ENCODE measurements at regions not wholly inside any gene's neighbourhood (a gene's known extent, or its start where the extent isn't known, plus 50 kb on each side); places are given as distances from the start of the nearest gene placed in this dataset.

DNA sequence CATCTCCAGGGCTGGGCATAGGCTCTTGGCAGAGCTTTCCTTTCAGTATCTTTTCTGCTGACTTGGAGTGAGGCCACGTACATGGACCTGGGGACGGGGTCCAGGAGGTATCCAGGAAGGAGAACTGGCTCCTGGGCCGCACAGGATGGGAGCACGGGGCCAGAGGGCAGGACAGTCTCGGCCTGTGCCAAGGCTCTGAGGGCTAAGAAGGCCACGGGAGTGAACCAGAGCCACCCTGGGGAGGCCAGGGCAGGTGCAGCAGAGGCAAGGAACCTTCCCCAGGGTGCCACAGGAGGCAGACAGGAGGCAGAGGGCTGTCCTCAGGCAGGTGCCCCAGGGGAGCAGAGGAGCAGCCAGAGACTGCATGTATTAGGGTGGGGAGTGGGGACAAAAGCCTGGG, 50.3 kb downstream of the PLXNA1 start:
- DNase-seq (ENCODE audit: low spot score) = no peak
- in situ Hi-C loops (cut with HindIII; ENCODE audit: low sequenced_read_pairs) = no loop called here

DNA sequence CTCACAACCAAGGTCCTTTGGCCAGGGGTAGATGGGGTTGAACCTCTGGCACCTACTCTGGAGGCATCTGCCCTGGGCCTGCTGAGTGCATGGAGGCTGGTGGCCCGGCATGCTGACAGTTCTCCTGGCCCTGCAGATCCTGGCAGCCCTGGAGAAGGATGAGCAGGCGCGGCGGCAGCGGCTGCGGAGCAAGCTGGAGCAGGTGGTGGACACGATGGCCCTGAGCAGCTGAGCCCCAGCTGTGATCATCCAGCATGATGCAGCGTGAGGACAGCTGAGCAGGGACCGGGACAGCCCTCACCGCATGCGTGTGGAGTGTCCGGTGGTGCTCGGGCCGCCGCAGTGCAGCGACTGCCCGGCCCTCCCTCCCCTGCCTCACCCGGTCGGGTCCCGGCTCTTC, 50.9 kb downstream of the PLXNA1 start:
- in situ Hi-C loops (cut with HindIII; ENCODE audit: low sequenced_read_pairs) = no loop called here
- no peak for DNase-seq (ENCODE audit: low spot score)

DNA sequence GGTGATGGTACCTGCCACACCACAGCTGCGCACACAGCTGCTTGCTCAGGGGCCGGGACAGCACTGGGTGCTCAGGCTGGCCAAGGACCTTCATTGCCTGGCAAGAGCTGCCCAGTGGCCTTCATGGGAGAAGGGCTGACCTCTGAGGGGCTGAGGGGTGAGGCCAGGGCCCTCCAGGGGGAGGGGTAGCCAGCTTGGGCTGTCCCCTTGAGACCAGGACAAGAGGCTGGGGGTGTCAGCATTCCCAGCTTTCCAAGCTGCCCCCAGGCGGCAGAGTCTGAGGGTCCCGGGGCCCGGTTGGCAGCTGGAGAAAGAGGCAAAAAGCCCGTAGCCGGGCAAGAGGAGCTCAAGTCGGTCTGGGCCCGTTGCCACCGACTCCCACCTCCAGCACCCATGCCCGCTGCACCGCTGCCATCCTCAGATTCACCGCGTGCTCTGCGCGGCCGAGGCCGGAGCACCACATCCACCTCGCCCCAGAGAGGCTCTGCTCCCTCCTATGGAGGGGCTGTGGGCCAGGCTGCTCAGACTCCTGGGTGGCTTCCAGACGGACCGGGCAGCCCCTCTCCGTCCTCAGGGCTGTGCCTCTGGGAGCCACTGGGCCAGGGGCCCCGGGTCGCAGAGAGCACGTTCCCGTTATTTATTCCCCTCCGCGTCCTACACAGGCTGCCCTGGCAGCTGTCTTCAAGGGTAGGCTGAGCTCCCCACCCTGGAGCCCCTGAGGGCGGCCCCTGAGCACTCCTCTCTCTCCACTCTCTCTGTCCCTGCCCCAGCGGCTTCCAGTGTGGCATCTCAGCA, 51.5 kb downstream of the PLXNA1 start:
- DNase-seq (ENCODE audit: low spot score) = no peak
- in situ Hi-C loops (cut with HindIII; ENCODE audit: low sequenced_read_pairs) = no loop called here

DNA sequence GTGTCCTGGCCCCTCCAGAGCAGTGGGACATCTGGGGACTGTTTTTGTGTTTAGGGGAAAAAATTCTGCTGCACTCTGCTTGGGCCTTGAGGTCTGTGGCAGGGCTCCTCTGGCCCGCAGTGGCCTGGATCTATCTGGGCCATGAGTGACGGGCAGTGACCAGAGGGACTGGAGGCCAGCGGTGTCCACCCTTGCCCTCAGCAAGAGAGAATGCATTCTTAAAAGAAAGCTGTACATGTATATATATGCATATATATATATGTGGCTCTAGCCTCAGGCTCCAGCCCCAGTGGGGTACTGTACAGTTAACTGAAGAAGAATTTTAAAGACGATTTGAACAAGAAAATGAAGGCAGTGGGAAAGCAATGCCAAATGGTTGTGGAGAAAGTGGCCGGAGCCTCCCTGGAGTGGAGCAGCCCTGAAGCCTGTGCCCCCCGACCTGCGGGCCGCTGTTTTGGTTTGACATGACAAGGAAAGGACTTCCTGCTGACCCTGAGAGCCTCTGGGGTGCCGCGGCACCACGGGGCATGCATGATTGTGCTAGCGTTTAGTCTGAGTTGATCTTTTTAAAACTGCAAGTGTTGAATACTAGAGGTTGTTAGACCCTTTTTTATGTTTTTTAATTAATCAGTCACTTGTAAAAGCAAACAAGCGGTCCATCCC, 52.2 kb downstream of the PLXNA1 start:
- DNase-seq (ENCODE audit: low spot score) = no peak
- in situ Hi-C loops (cut with HindIII; ENCODE audit: low sequenced_read_pairs) = no loop called here

DNA sequence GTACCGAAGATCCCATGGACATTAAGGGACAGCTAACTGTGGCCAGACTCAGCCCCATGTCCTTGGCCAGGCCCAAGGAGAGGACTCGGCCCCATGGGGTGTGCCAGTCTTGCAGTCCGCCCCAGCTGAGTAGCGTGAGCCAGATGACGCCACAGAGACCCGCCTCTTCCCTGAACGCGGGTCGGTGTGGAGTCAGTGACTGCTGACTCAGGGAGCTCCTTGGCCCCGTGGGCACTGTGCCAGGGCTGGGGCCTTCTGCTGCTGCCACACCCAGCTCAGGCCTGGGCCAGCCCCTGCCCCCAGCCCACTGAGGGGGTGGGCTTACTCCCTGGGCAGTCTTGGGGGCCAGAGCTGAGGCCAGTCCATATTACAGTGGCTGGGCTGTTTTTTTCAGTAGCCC, 52.8 kb downstream of the PLXNA1 start:
- DNase-seq (ENCODE audit: low spot score) = no peak

DNA sequence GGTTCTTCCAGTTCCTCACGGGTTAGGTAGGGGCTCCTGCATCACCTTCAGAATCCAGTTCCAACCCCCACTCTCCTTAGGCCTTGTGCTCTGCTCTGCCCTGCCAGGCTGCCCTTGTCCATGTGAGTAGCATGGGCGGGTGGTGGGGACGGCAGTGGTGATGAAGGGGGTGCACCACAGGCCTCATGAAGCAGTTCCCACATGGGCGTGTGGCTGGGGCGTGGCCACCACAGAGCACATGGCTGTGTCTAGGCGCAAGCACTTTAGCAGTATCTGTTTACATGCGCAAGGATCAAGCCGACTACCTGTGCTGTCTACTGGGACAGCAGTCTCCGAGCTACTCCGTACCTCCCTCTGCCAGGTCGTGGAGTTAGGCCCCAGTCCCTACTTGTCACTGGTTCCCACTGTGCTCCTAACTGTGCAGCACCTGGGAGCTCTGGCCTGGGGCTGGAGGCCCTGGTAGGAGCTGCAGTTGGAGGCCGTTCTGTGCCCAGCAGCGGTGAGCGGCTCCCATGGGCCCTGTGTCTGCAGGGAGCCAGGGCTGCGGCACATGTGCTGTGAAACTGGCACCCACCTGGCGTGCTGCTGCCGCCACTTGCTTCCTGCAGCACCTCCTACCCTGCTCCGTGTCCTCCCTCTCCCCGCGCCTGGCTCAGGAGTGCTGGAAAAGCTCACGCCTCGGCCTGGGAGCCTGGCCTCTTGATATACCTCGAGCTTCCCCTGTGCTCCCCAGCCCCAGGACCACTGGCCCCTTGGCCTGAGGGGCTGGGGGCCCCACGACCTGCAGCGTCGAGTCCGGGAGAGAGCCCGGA, 53.5 kb downstream of the PLXNA1 start:
- DNase-seq (ENCODE audit: low spot score) = no peak
- in situ Hi-C loops (cut with HindIII; ENCODE audit: low sequenced_read_pairs) = no loop called here

More for the DNA sequence above, 52.8 kb downstream of the PLXNA1 start:
- in situ Hi-C loops (cut with HindIII; ENCODE audit: low sequenced_read_pairs) = no loop called here

DNA sequence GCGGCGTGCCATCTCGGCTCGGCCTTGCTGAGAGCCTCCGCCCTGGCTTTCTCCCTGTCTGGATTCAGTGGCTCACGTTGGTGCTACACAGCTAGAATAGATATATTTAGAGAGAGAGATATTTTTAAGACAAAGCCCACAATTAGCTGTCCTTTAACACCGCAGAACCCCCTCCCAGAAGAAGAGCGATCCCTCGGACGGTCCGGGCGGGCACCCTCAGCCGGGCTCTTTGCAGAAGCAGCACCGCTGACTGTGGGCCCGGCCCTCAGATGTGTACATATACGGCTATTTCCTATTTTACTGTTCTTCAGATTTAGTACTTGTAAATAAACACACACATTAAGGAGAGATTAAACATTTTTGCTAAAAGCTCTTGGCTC, 54.1 kb downstream of the PLXNA1 start:
- DNase-seq (ENCODE audit: low spot score) = no peak
- in situ Hi-C loops (cut with HindIII; ENCODE audit: low sequenced_read_pairs) = no loop called here

DNA sequence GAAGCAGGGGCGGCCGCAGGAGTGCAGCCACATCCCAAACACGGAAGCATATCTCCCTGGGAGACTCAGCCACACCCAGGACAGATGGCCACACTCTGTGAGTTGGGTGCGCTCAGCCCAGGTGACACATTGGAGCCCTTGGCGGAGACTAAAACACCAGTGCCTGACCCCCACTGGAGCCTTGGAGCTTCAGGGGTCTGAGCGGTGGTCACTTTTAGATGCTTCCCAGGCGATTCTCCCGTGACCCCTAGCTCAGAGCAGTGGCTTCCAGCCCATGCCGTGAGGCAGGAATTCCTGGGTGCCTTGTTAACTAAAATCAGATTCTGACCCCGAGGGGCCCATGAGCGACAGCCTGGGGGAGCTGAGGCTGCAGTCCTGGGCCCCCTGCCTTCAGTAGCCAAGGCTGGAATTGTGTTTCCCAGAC, 54.5 kb downstream of the PLXNA1 start:
- in situ Hi-C loops (cut with HindIII; ENCODE audit: low sequenced_read_pairs) = no loop called here
- DNase-seq (ENCODE audit: low spot score) = no peak

DNA sequence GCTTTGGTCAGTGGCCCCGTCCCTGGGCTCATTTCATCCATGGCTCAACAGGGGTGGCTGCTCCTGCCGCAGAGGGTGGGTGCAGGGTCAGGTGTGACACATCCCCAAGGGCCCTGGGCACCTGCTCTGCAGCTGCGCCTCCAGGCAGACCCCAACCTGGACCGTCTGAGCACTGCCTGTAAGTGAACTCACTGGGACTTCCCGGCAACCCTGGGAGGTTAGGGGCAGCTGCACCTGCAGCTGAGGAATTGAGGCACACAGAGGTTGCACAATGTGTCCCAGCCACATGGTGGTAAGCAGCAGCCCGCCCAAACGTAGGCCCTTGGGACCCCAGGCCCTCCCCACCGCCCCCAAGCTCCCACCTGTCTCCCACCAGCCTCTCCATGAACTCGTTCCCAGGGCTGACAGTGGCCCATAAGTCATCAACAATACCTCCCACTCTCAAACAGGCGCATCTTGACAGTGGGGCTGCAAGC, 55.1 kb downstream of the PLXNA1 start:
- in situ Hi-C loops (cut with HindIII; ENCODE audit: low sequenced_read_pairs) = no loop called here
- DNase-seq (ENCODE audit: low spot score) = no peak

DNA sequence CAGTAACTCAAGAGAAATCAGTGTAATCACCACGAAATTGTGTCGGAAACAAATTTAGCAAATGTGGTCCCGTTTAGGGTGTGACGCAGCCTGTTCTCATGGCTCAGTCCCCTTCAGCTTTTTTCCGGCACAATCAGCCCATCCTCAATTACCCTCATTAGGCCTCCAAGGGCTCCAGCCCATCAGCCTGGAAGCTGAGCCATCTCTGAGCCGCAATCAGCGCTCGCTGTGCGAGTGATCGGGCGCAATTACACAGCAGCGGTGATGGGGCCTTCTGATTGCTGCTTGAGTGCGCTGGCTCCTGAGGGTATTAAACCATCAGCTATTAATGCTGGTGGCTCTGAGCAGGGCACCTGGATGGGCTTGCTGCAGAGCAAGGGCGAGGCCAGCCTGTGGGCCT, 55.6 kb downstream of the PLXNA1 start:
- in situ Hi-C loops (cut with HindIII; ENCODE audit: low sequenced_read_pairs) = no loop called here
- no peak for DNase-seq (ENCODE audit: low spot score)

DNA sequence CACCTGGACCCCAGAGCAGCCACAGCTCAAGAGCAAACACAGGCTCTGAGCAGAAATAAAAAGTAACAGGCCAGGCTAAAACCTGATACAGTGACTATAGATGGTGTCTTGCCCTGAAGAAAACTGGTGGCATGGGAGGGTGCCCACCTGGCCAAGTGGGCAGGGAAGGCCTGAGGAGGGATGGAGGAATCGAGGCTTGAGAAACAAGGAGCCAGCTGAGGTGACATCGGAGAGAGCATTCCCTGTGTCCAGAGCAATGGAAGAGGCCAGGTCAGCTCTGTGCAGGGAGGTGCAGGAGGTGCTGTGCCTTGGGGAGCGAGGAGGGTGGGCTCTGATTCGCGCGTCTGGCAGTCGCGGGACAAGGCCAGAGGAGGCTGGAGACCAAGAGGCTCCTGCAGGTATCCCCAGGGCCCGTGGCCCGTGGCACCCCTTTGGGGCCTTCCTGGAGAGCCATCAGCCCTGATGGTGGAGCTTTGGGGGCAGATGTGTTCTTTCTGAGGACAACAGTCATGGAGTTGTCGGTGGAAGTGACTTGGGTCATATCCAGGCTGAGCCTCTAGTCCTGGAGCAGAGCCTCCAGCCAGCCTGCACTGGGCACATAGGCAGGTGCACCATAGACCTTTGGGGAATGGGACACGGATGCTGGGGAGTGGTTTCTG, 56.1 kb downstream of the PLXNA1 start:
- in situ Hi-C loops (cut with HindIII; ENCODE audit: low sequenced_read_pairs) = no loop called here
- no peak for DNase-seq (ENCODE audit: low spot score)

DNA sequence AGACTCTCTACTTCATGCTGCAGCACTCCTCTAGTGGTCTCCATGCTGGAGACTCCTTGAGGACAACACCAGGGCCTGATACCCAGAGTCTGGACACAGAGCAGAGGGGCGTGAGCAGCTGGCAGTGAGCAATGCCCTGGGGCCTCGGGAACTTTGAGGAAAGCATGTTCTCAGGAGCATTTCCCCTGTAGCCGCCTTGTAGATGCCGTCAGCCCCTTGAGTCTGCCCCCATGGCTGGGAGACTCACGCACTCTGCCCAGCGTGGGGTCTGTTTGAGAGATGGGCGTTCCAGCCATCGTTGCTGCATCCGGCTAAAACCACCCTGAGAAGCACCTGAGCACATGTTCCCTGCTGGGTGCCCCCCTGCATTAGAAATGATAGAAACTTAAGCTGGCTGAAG, 56.8 kb downstream of the PLXNA1 start:
- no peak for DNase-seq (ENCODE audit: low spot score)
- in situ Hi-C loops (cut with HindIII; ENCODE audit: low sequenced_read_pairs) = no loop called here

DNA sequence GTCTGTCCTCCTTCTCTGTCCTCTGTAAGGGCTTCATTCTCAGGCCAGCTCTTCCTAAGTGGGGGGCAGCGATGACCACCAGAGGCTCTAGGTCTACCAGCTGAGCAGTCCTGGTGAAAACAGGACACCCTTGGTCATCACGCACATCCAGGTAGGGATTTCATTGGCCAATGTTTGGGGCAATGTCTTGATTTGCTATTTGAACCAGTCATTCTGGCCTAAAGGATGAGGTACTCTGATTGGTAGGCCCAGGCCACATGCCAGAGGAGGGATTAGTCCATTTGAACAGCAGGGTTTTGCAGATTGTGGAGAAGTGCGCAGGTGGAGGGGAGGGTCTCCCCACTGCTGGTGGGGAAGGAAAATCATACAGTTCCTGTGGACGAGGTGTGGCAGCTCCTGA, 57.3 kb downstream of the PLXNA1 start:
- no peak for DNase-seq (ENCODE audit: low spot score)
- in situ Hi-C loops (cut with HindIII; ENCODE audit: low sequenced_read_pairs) = no loop called here

DNA sequence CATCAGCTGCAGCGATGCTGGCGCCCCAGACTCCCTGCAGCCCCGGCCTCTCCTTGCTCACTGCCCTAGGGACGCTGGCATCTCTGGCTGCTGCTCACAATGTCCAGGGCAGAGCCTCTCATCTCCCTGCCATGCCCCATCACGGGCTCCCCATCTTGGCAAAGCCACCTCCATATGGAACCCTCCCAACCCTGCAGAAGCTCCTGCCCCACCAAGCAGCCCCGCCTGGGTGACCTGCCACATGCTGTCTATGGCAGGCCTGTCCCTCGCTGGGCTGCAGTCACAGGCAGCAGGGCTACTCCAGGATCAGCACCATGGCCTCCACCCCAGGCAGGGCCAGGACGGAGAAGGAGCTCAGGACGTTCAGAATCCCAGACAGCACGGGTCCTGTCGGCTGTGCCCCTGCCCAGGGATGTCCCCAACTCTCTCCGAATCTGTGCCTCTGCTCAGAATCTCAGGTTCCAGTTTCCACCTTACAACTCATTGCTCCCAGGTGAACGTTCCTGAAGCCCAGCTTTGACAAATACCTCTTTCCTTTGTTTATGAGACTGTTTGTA, 58.4 kb downstream of the PLXNA1 start:
- no peak for DNase-seq (ENCODE audit: low spot score)
- in situ Hi-C loops (cut with HindIII; ENCODE audit: low sequenced_read_pairs) = no loop called here

DNA sequence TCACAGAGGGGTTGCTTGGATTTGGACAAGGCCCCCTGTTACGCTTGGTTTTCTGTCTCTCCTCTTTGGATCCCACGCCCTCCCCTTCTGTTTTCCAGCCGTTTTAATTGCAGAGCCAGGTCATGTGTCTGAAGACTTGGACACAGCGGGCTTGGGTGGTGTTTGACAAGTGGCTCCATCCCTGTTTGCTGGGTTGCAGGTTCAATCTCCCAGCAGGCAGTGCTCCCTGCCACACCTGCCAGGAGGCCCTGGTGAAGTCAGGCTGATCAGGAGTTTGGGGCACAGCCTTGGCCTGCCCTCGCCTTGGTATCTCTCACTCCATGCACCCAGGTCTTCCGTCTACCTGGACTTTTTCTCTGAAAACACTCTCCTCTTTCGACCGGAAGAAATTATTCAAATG, 59.0 kb downstream of the PLXNA1 start:
- in situ Hi-C loops (cut with HindIII; ENCODE audit: low sequenced_read_pairs) = no loop called here
- no peak for DNase-seq (ENCODE audit: low spot score)

DNA sequence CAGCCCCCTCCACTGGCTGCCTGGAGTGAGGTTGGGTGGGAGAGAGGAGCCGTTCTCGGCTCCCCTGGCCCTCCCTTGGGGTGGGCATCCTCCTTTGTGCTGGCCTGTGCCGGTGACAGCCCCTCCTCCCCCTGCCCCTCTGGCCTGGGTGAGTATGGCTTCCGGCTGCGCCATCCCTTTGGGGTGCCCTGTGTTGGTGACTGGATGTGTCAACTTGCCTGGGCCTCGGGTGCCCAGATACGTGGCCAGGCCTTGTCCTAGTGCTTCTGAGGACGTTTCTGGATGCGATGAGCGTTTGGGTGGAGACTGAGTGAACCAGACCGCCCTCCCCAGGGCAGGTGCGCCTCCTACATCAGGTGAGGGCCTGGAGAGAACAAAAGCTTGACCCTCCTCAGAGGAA, 59.7 kb downstream of the PLXNA1 start:
- no peak for DNase-seq (ENCODE audit: low spot score)
- in situ Hi-C loops (cut with HindIII; ENCODE audit: low sequenced_read_pairs) = no loop called here

DNA sequence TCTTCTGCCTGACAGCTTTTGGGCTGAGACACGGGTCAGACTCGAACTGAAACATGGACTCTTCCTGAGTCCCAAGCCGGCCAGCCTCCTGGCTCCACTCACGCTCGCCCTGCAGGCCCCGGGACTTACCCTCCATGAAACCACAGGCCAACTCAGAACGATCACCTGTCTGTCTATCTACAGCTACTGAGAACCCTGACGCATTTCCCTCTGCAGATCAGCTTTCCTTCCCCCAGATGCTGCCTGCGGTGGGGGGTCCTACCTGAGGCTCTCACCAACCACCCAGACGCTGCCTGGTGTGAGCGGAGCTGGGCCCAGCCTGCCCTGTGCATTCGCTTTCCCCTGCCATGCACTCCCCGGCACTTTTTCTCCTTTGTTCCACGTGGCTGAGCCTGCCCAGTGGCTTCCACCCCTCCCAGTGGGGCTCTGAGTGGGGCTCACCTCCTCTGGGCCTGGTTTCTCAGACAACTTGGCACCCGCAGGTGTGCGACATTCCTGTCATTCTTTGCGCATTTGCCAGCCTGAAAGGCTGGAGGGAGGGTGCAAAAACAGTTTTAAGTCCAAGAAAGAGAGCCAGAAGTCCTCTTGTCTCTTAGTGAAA, 60.2 kb downstream of the PLXNA1 start:
- in situ Hi-C loops (cut with HindIII; ENCODE audit: low sequenced_read_pairs) = no loop called here
- DNase-seq (ENCODE audit: low spot score) = no peak

DNA sequence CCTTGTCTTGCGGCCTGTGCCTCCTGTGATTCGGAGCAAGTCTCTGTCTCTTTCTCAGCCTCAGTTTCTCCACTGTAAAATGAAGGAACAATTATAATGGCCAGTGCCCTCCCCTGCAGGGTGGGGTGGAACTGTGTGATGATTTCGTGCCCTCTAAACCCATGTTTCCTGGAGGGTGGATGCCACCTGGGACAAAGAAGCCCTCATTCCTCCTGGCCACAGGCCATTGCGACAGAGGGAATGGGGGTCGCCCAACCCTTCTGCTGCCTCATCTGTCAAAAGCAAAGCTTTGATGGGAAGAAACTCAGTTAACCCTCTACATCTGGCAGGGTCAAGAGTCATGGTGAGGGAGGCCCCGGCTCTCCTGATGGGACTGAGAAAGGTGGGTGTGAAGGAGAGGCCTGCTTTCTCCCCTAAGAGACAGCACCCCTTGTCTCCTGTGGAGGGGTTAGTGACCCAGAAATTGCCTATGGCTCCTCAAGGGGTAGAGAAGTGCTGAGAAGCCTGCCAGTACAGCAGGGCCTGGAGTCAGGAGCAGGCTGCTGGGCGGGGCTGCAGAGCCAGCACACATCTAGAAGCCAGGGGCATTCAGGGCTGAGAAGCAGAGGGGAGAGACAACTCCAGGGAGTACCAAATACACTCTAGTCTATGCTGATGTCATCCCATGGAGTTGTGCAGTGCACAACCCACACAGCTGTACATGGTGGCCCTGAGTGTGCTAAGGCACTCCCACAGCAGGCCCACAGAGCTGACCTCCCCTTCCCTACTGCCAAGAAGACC, 61.0 kb downstream of the PLXNA1 start:
- in situ Hi-C loops (cut with HindIII; ENCODE audit: low sequenced_read_pairs) = no loop called here
- no peak for DNase-seq (ENCODE audit: low spot score)
